ENCODE measurements at regions not wholly inside any gene's neighbourhood (a gene's known extent, or its start where the extent isn't known, plus 50 kb on each side); places are given as distances from the start of the nearest gene placed in this dataset.

GRCh38 chr12:34347367-34347766, 325.1 kb downstream of the ALG10 start:
- DNase-seq = no peak

GRCh38 chr12:34348064-34348463, 325.8 kb downstream of the ALG10 start:
- no peak for DNase-seq

- no peak for DNase-seq
Measured at GRCh38 chr12:34348836-34349672, 326.8 kb downstream of the ALG10 start.

GRCh38 chr12:34349673-34349961, 327.3 kb downstream of the ALG10 start:
- no peak for DNase-seq

- DNase-seq = no peak
Measured at GRCh38 chr12:34350092-34351041, 328.1 kb downstream of the ALG10 start.

- DNase-seq = no peak
Measured at GRCh38 chr12:34352098-34352497, 329.8 kb downstream of the ALG10 start.

- DNase-seq = no peak
Measured at GRCh38 chr12:34354239-34355200, 332.2 kb downstream of the ALG10 start.

GRCh38 chr12:34356233-34356987, 334.1 kb downstream of the ALG10 start:
- no peak for DNase-seq

GRCh38 chr12:34357791-34358190, 335.5 kb downstream of the ALG10 start:
- DNase-seq = no peak

GRCh38 chr12:34358198-34358597, 335.9 kb downstream of the ALG10 start:
- DNase-seq = no peak

- no peak for DNase-seq
Measured at GRCh38 chr12:34361721-34362316, 339.5 kb downstream of the ALG10 start.

GRCh38 chr12:34363050-34363673, 340.9 kb downstream of the ALG10 start:
- DNase-seq = no peak

- no peak for DNase-seq
Measured at GRCh38 chr12:34368079-34368478, 345.8 kb downstream of the ALG10 start.

- no peak for DNase-seq
Measured at GRCh38 chr12:34371050-34371449, 348.8 kb downstream of the ALG10 start.

- no peak for DNase-seq
Measured at GRCh38 chr12:34372003-34372402, 349.7 kb downstream of the ALG10 start.

GRCh38 chr12:34373926-34374325, 351.6 kb downstream of the ALG10 start:
- no peak for DNase-seq

- no peak for DNase-seq
Measured at GRCh38 chr12:34376133-34376799, 354.0 kb downstream of the ALG10 start.

- DNase-seq = no peak
Measured at GRCh38 chr12:34377243-34378035, 355.1 kb downstream of the ALG10 start.

- no peak for DNase-seq
Measured at GRCh38 chr12:34379142-34379541, 356.8 kb downstream of the ALG10 start.

- no peak for DNase-seq
Measured at GRCh38 chr12:34384693-34385092, 362.4 kb downstream of the ALG10 start.
